Ovary (tissue), 3 donors: ENCODE measurements at regions not wholly inside any gene's neighbourhood (a gene's known extent, or its start where the extent isn't known, plus 50 kb on each side); places are given as distances from the start of the nearest gene placed in this dataset.

ENCODE experiments used
- EP300 ChIP-seq: sonication (generic); formaldehyde crosslinking; IDR thresholded peaks from one replicate; pipeline ENCODE4 v1.6.1; 2017; ENCODE audit warnings: antibody characterized with exemption
- TF ChIP-seq, protein P1 (sequence below), 3 donors: fragments of 450-650 bp in 2 of 3; fragments of 200-600 bp in 1 of 3; IDR thresholded peaks; one replicate each; pipeline versions ENCODE4 v1.5.1 to v1.8.0; 2016 to 2022; ENCODE audit warnings: antibody characterized with exemption in 3 of 3, mild to moderate bottlenecking in 1 of 3
- donor health status: DM: no; HTN: no; CAD: no.

- TF ChIP-seq, protein P1, sequence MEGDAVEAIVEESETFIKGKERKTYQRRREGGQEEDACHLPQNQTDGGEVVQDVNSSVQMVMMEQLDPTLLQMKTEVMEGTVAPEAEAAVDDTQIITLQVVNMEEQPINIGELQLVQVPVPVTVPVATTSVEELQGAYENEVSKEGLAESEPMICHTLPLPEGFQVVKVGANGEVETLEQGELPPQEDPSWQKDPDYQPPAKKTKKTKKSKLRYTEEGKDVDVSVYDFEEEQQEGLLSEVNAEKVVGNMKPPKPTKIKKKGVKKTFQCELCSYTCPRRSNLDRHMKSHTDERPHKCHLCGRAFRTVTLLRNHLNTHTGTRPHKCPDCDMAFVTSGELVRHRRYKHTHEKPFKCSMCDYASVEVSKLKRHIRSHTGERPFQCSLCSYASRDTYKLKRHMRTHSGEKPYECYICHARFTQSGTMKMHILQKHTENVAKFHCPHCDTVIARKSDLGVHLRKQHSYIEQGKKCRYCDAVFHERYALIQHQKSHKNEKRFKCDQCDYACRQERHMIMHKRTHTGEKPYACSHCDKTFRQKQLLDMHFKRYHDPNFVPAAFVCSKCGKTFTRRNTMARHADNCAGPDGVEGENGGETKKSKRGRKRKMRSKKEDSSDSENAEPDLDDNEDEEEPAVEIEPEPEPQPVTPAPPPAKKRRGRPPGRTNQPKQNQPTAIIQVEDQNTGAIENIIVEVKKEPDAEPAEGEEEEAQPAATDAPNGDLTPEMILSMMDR (IDR thresholded peaks at IDR 0.05), result no peak
- TF ChIP-seq EP300, result no peak
Observed at GRCh38 chr2:75922191-75922590, 211.5 kb upstream of the GCFC2 start.
